T-helper 2 cell treated with Interferon-gamma antibody and Interleukin-4, amounts not matched to agents 100 ng/mL and 5 ng/mL, for 36 hours (primary cell): ENCODE measurements at regions not wholly inside any gene's neighbourhood (a gene's known extent, or its start where the extent isn't known, plus 50 kb on each side); places are given as distances from the start of the nearest gene placed in this dataset.

Experiments used
- intact Hi-C: fragments of 100-400 bp; cut with micrococcal nuclease; formaldehyde crosslinking; loops from one replicate; pipeline ENCODE4 v1.15.1; 2023

GRCh38 chr22:27639248-27640086, 162.1 kb downstream of the MN1 start:
- intact Hi-C loops: no loop called here

- intact Hi-C loops: no loop called here
Observed at GRCh38 chr22:27641049-27641795, 160.3 kb downstream of the MN1 start.

- intact Hi-C loops: no loop called here
Observed at GRCh38 chr22:27642104-27642800, 159.3 kb downstream of the MN1 start.

- intact Hi-C loops: no loop called here
Observed at GRCh38 chr22:27643907-27644306, 157.6 kb downstream of the MN1 start.

GRCh38 chr22:27644566-27644965, 157.0 kb downstream of the MN1 start:
- intact Hi-C loops: no loop called here

- intact Hi-C loops: no loop called here
Observed at GRCh38 chr22:27647540-27647939, 154.0 kb downstream of the MN1 start.

GRCh38 chr22:27648074-27648473, 153.5 kb downstream of the MN1 start:
- intact Hi-C loops: no loop called here

- intact Hi-C loops: no loop called here
Observed at GRCh38 chr22:27648853-27649252, 152.7 kb downstream of the MN1 start.

GRCh38 chr22:27650572-27650971, 151.0 kb downstream of the MN1 start:
- intact Hi-C loops: no loop called here

GRCh38 chr22:27650985-27651384, 150.6 kb downstream of the MN1 start:
- intact Hi-C loops: no loop called here

- intact Hi-C loops: no loop called here
Observed at GRCh38 chr22:27651486-27651885, 150.1 kb downstream of the MN1 start.

GRCh38 chr22:27654546-27655445, 146.8 kb downstream of the MN1 start:
- intact Hi-C loops: no loop called here

- intact Hi-C loops: no loop called here
Observed at GRCh38 chr22:27655582-27656185, 145.9 kb downstream of the MN1 start.

GRCh38 chr22:27656970-27657369, 144.6 kb downstream of the MN1 start:
- intact Hi-C loops: no loop called here

- intact Hi-C loops: no loop called here
Observed at GRCh38 chr22:27660306-27660705, 141.2 kb downstream of the MN1 start.

- intact Hi-C loops: no loop called here
Observed at GRCh38 chr22:27662359-27663301, 138.9 kb downstream of the MN1 start.

GRCh38 chr22:27663812-27664211, 137.7 kb downstream of the MN1 start:
- intact Hi-C loops: no loop called here

GRCh38 chr22:27666272-27666997, 135.1 kb downstream of the MN1 start:
- intact Hi-C loops: no loop called here
